ENCODE measurements at regions not wholly inside any gene's neighbourhood (a gene's known extent, or its start where the extent isn't known, plus 50 kb on each side); places are given as distances from the start of the nearest gene placed in this dataset.

GRCh38 chr2:58914733-58915505 is 673.8 kb upstream of the FANCL start:
- DNase-seq: no peak

- DNase-seq: no peak
Measured at GRCh38 chr2:58913082-58913726, 672.1 kb upstream of the FANCL start.

GRCh38 chr2:58911877-58912276 is 670.8 kb upstream of the FANCL start:
- no peak for DNase-seq

- DNase-seq: no peak
Measured at GRCh38 chr2:58908501-58909154, 667.5 kb upstream of the FANCL start.

GRCh38 chr2:58907644-58908043 is 666.5 kb upstream of the FANCL start:
- no peak for DNase-seq

- DNase-seq: no peak
Measured at GRCh38 chr2:58906081-58906645, 665.0 kb upstream of the FANCL start.

- DNase-seq: no peak
Measured at GRCh38 chr2:58904095-58904494, 663.0 kb upstream of the FANCL start.

- no peak for DNase-seq
Measured at GRCh38 chr2:58903427-58903826, 662.3 kb upstream of the FANCL start.

- no peak for DNase-seq
Measured at GRCh38 chr2:58900246-58901027, 659.3 kb upstream of the FANCL start.

- DNase-seq: no peak
Measured at GRCh38 chr2:58899692-58900091, 658.6 kb upstream of the FANCL start.

GRCh38 chr2:58896638-58897037 is 655.5 kb upstream of the FANCL start:
- DNase-seq: no peak

- DNase-seq: no peak
Measured at GRCh38 chr2:58895857-58896256, 654.7 kb upstream of the FANCL start.

- no peak for DNase-seq
Measured at GRCh38 chr2:58893656-58894351, 652.7 kb upstream of the FANCL start.

GRCh38 chr2:58891828-58892377 is 650.8 kb upstream of the FANCL start:
- no peak for DNase-seq

GRCh38 chr2:58890865-58891525 is 649.9 kb upstream of the FANCL start:
- no peak for DNase-seq

- DNase-seq: no peak
Measured at GRCh38 chr2:58886009-58886408, 644.9 kb upstream of the FANCL start.

- no peak for DNase-seq
Measured at GRCh38 chr2:58879834-58880233, 638.7 kb upstream of the FANCL start.

GRCh38 chr2:58878778-58879177 is 637.7 kb upstream of the FANCL start:
- DNase-seq: no peak

GRCh38 chr2:58876126-58876525 is 635.0 kb upstream of the FANCL start:
- no peak for DNase-seq

GRCh38 chr2:58875436-58875835 is 634.3 kb upstream of the FANCL start:
- DNase-seq: no peak

- no peak for DNase-seq
Measured at GRCh38 chr2:58871469-58872142, 630.5 kb upstream of the FANCL start.
